Kidney (tissue), 13 donors: ENCODE measurements at regions not wholly inside any gene's neighbourhood (a gene's known extent, or its start where the extent isn't known, plus 50 kb on each side); places are given as distances from the start of the nearest gene placed in this dataset.
A peak's percentile ranks its signal among the peaks of the same experiment; 100 is the strongest.

ENCODE experiments used
- DNase-seq, 5 donors: peaks; one replicate each; pipeline ENCODE4 v3.0.0-alpha.2; 2013 to 2020
- FAIRE-seq: peaks from 2 replicates; lab custom pipeline; 2012; peaks lifted over from hg19 to GRCh38; lab: Jason Lieb, UNC
- H3K27ac ChIP-seq, 2 donors: one replicate each; pipeline ENCODE4 v1.7.0; 2013; ENCODE audit warnings: low read depth in 2 of 2, low read length in 2 of 2, inconsistent platforms in 1 of 2
- H3K27me3 ChIP-seq: one replicate; pipeline ENCODE4 v1.7.1; 2013; ENCODE audit warnings: low read length, inconsistent platforms; ENCODE audit not compliant: control insufficient read depth, insufficient read depth
- H3K36me3 ChIP-seq, 3 donors: one replicate each; pipeline versions ENCODE4 v1.7.0 to v1.7.1; 2013; ENCODE audit warnings: low read length in 3 of 3, control low read depth in 1 of 3, inconsistent platforms in 1 of 3; ENCODE audit not compliant: insufficient read depth in 3 of 3, control insufficient read depth in 2 of 3
- H3K4me1 ChIP-seq, 3 donors: one replicate each; pipeline versions ENCODE4 v1.7.0 to v1.7.1; 2013; ENCODE audit warnings: low read length in 3 of 3, inconsistent platforms in 1 of 3, low read depth in 1 of 3; ENCODE audit not compliant: control insufficient read depth in 2 of 3, insufficient read depth in 2 of 3
- H3K4me3 ChIP-seq, 3 donors: one replicate each; pipeline versions ENCODE4 v1.7.0 to v1.8.1; 2013; ENCODE audit warnings: low read length in 3 of 3, control low read depth in 1 of 3, inconsistent platforms in 1 of 3
- H3K9ac ChIP-seq, 3 donors: one replicate each; pipeline versions ENCODE4 v1.7.0 to v1.7.1; 2013; ENCODE audit warnings: low read length in 3 of 3, control low read depth in 1 of 3, inconsistent platforms in 1 of 3
- H3K9me3 ChIP-seq, 3 donors: one replicate each; pipeline versions ENCODE4 v1.7.0 to v1.7.1; 2013; ENCODE audit warnings: low read length in 3 of 3, control low read depth in 1 of 3, inconsistent platforms in 1 of 3; ENCODE audit not compliant: control insufficient read depth in 2 of 3, insufficient read depth in 1 of 3
- intact Hi-C: fragments of 100-400 bp; cut with DNase I; formaldehyde crosslinking; loops from one replicate; pipeline ENCODE4 v1.11.1; 2022
- TF ChIP-seq, protein P1 (sequence below): IDR thresholded peaks from 3 replicates; pipeline ENCODE4 v1.5.1; 2012; ENCODE audit warnings: mild to moderate bottlenecking, moderate library complexity, borderline replicate concordance; ENCODE audit not compliant: insufficient read depth; ENCODE audit errors: extremely low read depth
- donor health status: control.
- donor health status: control.
- donor health status: control.
- donor health status: control.
- donor health status: control.
- donor health status: DM: yes; HTN: yes; CAD: no.
- donor health status: Normal renal cell carcinoma (clear cell type).

DNA sequence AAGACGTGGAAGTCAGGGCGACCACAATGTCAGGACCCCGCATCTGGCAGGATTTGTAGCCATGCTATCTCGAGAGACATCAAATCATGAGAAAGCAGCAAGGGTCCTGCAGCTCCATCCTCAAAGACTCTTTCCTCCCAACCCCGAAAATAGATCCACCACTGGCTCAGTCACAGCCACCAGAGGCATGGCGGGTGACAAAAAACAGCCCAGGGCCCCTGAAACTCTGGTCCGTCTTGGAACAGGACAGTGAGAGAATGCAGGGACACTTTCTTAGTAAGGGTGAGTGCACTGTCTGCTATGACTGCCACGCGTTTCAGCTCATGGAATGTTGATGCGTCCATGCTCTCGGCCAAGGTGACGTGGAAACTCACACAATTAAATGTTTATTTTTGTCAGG, 220.9 kb downstream of the IRX2 start:
- TF ChIP-seq, protein P1, sequence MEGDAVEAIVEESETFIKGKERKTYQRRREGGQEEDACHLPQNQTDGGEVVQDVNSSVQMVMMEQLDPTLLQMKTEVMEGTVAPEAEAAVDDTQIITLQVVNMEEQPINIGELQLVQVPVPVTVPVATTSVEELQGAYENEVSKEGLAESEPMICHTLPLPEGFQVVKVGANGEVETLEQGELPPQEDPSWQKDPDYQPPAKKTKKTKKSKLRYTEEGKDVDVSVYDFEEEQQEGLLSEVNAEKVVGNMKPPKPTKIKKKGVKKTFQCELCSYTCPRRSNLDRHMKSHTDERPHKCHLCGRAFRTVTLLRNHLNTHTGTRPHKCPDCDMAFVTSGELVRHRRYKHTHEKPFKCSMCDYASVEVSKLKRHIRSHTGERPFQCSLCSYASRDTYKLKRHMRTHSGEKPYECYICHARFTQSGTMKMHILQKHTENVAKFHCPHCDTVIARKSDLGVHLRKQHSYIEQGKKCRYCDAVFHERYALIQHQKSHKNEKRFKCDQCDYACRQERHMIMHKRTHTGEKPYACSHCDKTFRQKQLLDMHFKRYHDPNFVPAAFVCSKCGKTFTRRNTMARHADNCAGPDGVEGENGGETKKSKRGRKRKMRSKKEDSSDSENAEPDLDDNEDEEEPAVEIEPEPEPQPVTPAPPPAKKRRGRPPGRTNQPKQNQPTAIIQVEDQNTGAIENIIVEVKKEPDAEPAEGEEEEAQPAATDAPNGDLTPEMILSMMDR, result no peak
- Histone ChIP-seq H3K36me3 (no peaks in the 10 kb centered on the region), H3K9ac (no peak overlapping the region), H3K4me3 (no peak overlapping the region), H3K27ac (no peak overlapping the region), H3K4me1 (no peaks in the 10 kb centered on the region), H3K27me3 (no peaks in the 10 kb centered on the region), H3K9me3 (peaks cover 0 to 2% (median 0%) of the 10 kb centered on the region in 3 donors)
- intact Hi-C loops, result no loop called here
- no peak for DNase-seq
- FAIRE-seq, result no peak

GRCh38 chr5:2529371-2530092, 221.9 kb downstream of the IRX2 start:
- intact Hi-C loops, result no loop called here
- H3K9me3 ChIP-seq, result peaks cover 0 to 2% (median 0%) of the 10 kb centered on the region in 3 donors
- no peak overlapping the region for H3K27ac ChIP-seq
- no peaks in the 10 kb centered on the region for H3K36me3 ChIP-seq
- H3K4me3 ChIP-seq, result no peak overlapping the region
- peak in 1 of 5 donors; percentile 56 for DNase-seq
- TF ChIP-seq, protein P1, result no peak
- no peak for FAIRE-seq
- no peak overlapping the region for H3K9ac ChIP-seq
- no peaks in the 10 kb centered on the region for H3K4me1 ChIP-seq
- H3K27me3 ChIP-seq, result no peaks in the 10 kb centered on the region

DNA sequence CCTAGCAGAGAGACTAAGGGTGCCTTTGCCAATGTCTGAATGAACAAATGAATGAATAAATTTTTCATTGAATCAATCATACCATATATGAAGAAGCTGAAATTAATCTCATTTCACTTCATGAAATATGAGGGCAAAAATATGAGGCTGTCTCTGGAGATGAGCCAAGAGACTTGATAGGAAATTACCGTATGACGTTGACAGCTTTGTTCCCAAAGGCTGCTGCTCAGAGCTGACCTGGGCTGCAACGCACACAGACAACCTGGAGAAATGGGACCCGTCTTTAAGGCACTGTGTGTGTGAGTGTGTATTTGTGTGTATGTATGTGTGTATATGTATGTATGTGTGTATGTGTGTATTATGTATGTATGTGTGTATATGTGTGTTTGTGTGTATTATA, 226.1 kb downstream of the IRX2 start:
- FAIRE-seq, result no peak
- no peaks in the 10 kb centered on the region for H3K9me3 ChIP-seq
- no peaks in the 10 kb centered on the region for H3K27me3 ChIP-seq
- H3K36me3 ChIP-seq, result no peaks in the 10 kb centered on the region
- no peak overlapping the region for H3K4me3 ChIP-seq
- no peak overlapping the region for H3K27ac ChIP-seq
- no peak overlapping the region for H3K9ac ChIP-seq
- TF ChIP-seq, protein P1, result no peak
- DNase-seq, result no peak
- intact Hi-C loops, result no loop called here
- H3K4me1 ChIP-seq, result no peaks in the 10 kb centered on the region
